ENCODE measurements at regions not wholly inside any gene's neighbourhood (a gene's known extent, or its start where the extent isn't known, plus 50 kb on each side); places are given as distances from the start of the nearest gene placed in this dataset.

DNA sequence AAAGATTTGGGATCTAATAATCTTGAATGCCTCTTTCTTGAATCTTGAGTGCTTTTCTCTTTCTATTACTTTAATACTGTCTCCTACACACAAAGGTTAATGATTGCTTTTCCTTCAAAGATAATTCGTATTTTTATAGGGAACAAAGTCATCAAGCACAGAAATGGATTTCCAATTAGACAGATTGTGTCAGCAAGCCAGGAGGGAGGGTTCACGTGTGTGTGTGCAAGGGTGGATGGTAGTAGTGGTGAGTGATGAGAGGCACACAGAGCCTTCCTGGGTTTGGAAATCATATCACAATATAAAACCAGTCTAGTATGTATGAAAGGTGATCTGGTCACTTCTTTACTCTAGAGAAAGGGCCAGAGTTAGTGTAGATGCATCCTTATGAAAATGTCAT is 51.2 kb upstream of the NEDD9 start:
- TF ChIP-seq, protein P1, sequence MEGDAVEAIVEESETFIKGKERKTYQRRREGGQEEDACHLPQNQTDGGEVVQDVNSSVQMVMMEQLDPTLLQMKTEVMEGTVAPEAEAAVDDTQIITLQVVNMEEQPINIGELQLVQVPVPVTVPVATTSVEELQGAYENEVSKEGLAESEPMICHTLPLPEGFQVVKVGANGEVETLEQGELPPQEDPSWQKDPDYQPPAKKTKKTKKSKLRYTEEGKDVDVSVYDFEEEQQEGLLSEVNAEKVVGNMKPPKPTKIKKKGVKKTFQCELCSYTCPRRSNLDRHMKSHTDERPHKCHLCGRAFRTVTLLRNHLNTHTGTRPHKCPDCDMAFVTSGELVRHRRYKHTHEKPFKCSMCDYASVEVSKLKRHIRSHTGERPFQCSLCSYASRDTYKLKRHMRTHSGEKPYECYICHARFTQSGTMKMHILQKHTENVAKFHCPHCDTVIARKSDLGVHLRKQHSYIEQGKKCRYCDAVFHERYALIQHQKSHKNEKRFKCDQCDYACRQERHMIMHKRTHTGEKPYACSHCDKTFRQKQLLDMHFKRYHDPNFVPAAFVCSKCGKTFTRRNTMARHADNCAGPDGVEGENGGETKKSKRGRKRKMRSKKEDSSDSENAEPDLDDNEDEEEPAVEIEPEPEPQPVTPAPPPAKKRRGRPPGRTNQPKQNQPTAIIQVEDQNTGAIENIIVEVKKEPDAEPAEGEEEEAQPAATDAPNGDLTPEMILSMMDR (IDR thresholded peaks at IDR 0.05): no peak
- TF ChIP-seq POLR2A (IDR thresholded peaks at IDR 0.05): no peak
